BJ (cell line): ENCODE measurements at regions not wholly inside any gene's neighbourhood (a gene's known extent, or its start where the extent isn't known, plus 50 kb on each side); places are given as distances from the start of the nearest gene placed in this dataset.

ENCODE experiments used
- CTCF ChIA-PET: fragments of 350-600 bp; formaldehyde crosslinking; extraction: SDS; loops from one replicate; lab custom pipeline; 2021; ENCODE audit warnings: antibody characterized with exemption, inconsistent platforms; lab: Yijun Ruan, JAX
- POLR2A ChIA-PET: fragments of 300-600 bp; sonication (Branson Sonifier 250); formaldehyde crosslinking; extraction: SDS; loops from one replicate; lab custom pipeline; 2021; ENCODE audit warnings: antibody characterized with exemption; lab: Charles Lee
- DNase-seq: peaks from one replicate; pipeline ENCODE4 v3.0.0-alpha.2; 2011; ENCODE audit warnings: low read depth
- H3K27me3 ChIP-seq: 2 replicates; pipeline ENCODE4 v1.6.0; 2011; ENCODE audit warnings: low read length; ENCODE audit not compliant: control insufficient read depth, insufficient read depth
- H3K36me3 ChIP-seq: 2 replicates; pipeline ENCODE4 v1.5.1; 2011; ENCODE audit warnings: low read length; ENCODE audit not compliant: control insufficient read depth, insufficient read depth
- H3K4me3 ChIP-seq: 2 replicates; pipeline ENCODE4 v1.5.1; 2011; ENCODE audit warnings: low read depth, mild to moderate bottlenecking, control low read depth, low read length
- TF ChIP-seq, protein P1 (sequence below): IDR thresholded peaks from 2 replicates; pipeline ENCODE4 v1.5.1; 2011; ENCODE audit warnings: low read depth, mild to moderate bottlenecking, control low read depth, inconsistent platforms, low read length, moderate library complexity; ENCODE audit not compliant: insufficient read depth

DNA sequence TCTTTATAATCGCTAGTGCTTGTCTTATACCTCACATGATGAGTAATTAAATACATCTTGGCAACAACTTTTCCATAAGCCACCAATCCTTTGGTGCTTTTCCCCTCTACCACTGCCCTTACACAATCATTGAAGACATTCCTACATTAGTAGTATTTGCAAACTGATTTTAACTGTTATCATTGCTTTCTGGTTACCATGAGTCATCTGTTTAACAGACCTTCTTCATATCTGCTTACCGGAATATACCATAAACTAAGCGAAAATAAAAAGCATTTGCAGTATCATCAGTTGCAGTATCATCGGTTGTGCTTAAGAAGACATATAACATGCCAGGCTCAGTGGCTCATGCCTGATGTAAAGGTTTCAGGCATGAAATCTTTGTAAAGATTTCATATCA, 54.8 kb upstream of the PLEKHA5 start:
- TF ChIP-seq, protein P1, sequence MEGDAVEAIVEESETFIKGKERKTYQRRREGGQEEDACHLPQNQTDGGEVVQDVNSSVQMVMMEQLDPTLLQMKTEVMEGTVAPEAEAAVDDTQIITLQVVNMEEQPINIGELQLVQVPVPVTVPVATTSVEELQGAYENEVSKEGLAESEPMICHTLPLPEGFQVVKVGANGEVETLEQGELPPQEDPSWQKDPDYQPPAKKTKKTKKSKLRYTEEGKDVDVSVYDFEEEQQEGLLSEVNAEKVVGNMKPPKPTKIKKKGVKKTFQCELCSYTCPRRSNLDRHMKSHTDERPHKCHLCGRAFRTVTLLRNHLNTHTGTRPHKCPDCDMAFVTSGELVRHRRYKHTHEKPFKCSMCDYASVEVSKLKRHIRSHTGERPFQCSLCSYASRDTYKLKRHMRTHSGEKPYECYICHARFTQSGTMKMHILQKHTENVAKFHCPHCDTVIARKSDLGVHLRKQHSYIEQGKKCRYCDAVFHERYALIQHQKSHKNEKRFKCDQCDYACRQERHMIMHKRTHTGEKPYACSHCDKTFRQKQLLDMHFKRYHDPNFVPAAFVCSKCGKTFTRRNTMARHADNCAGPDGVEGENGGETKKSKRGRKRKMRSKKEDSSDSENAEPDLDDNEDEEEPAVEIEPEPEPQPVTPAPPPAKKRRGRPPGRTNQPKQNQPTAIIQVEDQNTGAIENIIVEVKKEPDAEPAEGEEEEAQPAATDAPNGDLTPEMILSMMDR = no peak
- ChIA-PET CTCF (interaction anchor here (0.8 to 1.4 kb wide), 3 partner anchors 12 to 112 kb away, joined by 3 read pairs; no protein-coding TSS in a partner anchor), POLR2A (no interaction called here)
- DNase-seq = no peak
- no peaks in the 10 kb centered on the region for H3K36me3 ChIP-seq
- H3K4me3 ChIP-seq = no peak overlapping the region
- no peaks in the 10 kb centered on the region for H3K27me3 ChIP-seq

GRCh38 chr12:19075711-19076340, 53.7 kb upstream of the PLEKHA5 start:
- ChIA-PET POLR2A (no interaction called here), CTCF (no interaction called here)
- DNase-seq = no peak
- no peaks in the 10 kb centered on the region for H3K27me3 ChIP-seq
- TF ChIP-seq, protein P1 = no peak
- H3K4me3 ChIP-seq = no peak overlapping the region
- H3K36me3 ChIP-seq = no peaks in the 10 kb centered on the region
